ENCODE measurements at regions not wholly inside any gene's neighbourhood (a gene's known extent, or its start where the extent isn't known, plus 50 kb on each side); places are given as distances from the start of the nearest gene placed in this dataset.

DNA sequence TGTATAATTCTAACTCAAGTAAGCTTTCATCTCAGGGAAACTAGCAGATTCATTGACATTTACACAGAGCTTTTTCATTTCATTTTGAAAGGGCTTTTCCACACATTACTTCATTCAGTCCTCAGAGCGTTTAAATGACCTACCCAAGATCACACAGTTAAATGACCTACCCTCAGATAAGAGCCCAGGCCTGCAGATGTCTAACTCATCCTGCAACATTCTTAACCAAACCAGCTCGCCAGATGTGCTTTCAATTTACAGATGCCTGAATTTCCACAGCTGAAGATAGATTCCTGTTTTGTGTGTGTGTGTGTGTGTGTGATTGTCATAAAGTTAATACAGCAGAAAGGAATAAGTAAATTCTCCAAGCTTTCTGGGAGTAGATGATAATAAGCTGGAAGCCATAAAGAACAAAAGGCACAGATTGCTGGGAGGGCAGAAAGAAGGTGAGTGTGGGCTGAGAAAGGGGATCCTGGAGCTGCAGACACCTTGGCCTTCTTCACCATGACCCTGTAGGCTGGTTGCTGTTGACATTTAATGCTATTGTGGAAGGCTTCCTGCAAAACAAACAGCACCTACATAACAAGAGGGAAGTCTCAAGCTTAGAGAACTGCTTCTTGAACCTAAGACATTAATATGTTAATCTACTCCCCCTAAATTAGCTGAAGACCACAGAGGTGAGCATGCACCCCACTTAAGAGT is 489.7 kb upstream of the CELF2 start:
- TF ChIP-seq, protein P1, sequence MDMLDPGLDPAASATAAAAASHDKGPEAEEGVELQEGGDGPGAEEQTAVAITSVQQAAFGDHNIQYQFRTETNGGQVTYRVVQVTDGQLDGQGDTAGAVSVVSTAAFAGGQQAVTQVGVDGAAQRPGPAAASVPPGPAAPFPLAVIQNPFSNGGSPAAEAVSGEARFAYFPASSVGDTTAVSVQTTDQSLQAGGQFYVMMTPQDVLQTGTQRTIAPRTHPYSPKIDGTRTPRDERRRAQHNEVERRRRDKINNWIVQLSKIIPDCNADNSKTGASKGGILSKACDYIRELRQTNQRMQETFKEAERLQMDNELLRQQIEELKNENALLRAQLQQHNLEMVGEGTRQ (IDR thresholded peaks at IDR 0.05; ENCODE audit: low read depth, low read length): no peak
- TF ChIP-seq, protein P2, sequence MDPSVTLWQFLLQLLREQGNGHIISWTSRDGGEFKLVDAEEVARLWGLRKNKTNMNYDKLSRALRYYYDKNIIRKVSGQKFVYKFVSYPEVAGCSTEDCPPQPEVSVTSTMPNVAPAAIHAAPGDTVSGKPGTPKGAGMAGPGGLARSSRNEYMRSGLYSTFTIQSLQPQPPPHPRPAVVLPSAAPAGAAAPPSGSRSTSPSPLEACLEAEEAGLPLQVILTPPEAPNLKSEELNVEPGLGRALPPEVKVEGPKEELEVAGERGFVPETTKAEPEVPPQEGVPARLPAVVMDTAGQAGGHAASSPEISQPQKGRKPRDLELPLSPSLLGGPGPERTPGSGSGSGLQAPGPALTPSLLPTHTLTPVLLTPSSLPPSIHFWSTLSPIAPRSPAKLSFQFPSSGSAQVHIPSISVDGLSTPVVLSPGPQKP (IDR thresholded peaks at IDR 0.05; ENCODE audit: borderline replicate concordance, low read depth, low read length): no peak
- TF ChIP-seq BHLHE40 (IDR thresholded peaks at IDR 0.05; ENCODE audit: low read depth, low read length) (no peak), MXI1 (IDR thresholded peaks at IDR 0.05; ENCODE audit: borderline replicate concordance, low read depth, low read length) (no peak), CHD1 (IDR thresholded peaks at IDR 0.05; ENCODE audit: low read depth, low read length) (no peak), SMC3 (IDR thresholded peaks at IDR 0.05; ENCODE audit: low read depth, low read length) (no peak), RCOR1 (IDR thresholded peaks at IDR 0.05; ENCODE audit: insufficient replicate concordance, low read length) (no peak), NFE2L2 (IDR thresholded peaks at IDR 0.05; ENCODE audit: low read depth, low read length) (no peak), POLR2A (IDR thresholded peaks at IDR 0.05; ENCODE audit: low read depth, low read length) (no peak), FOS (IDR thresholded peaks at IDR 0.05; ENCODE audit: low read depth, low read length) (no peak), MAZ (IDR thresholded peaks at IDR 0.05; ENCODE audit: borderline replicate concordance, low read depth, low read length) (no peak), CEBPB (IDR thresholded peaks at IDR 0.05; ENCODE audit: low read depth, low read length) (no peak), RAD21 (IDR thresholded peaks at IDR 0.05; ENCODE audit: low read length) (no peak), MAFK (IDR thresholded peaks at IDR 0.05; ENCODE audit: low read depth, low read length) (no peak)
- TF ChIP-seq, protein P3, sequence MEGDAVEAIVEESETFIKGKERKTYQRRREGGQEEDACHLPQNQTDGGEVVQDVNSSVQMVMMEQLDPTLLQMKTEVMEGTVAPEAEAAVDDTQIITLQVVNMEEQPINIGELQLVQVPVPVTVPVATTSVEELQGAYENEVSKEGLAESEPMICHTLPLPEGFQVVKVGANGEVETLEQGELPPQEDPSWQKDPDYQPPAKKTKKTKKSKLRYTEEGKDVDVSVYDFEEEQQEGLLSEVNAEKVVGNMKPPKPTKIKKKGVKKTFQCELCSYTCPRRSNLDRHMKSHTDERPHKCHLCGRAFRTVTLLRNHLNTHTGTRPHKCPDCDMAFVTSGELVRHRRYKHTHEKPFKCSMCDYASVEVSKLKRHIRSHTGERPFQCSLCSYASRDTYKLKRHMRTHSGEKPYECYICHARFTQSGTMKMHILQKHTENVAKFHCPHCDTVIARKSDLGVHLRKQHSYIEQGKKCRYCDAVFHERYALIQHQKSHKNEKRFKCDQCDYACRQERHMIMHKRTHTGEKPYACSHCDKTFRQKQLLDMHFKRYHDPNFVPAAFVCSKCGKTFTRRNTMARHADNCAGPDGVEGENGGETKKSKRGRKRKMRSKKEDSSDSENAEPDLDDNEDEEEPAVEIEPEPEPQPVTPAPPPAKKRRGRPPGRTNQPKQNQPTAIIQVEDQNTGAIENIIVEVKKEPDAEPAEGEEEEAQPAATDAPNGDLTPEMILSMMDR (conservative IDR thresholded peaks at IDR 0.05; ENCODE audit: low read depth, low read length): no peak
- in situ Hi-C loops (cut with MboI; ENCODE audit: low sequenced_read_pairs) (no loop called here), dilution Hi-C loops (cut with HindIII; ENCODE audit: low sequenced_read_pairs, unreplicated experiment) (no loop called here), intact Hi-C loops (cut with micrococcal nuclease) (no loop called here)
- Histone ChIP-seq H2AK9ac (replicated peaks; ENCODE audit: low read depth, low read length, poor library complexity) (no peak overlapping the region), H2AK5ac (ENCODE audit: low read depth, low read length) (0 out of 2 replicates have a peak overlapping the region, but pooled peaks have one; percentile 10), H3K9ac (ENCODE audit: low read depth, low read length) (no peak overlapping the region), H3K27me3 (ENCODE audit: control insufficient read depth, insufficient read depth, low read length) (no peaks in the 10 kb centered on the region), H4K91ac (ENCODE audit: insufficient read depth, low read depth, low read length) (peak overlapping the region; percentile 55), H2AFZ (replicated peaks; ENCODE audit: low read length, poor library complexity) (peak overlapping the region; percentile 26), H3K56ac (ENCODE audit: extremely low read depth, insufficient read depth, low read length) (no peak overlapping the region; the same call in 1 of the 2 replicates), H3K4ac (ENCODE audit: low read depth, low read length) (peak overlapping the region; percentile 34; the same call in 1 of the 2 replicates), H2BK20ac (ENCODE audit: low read depth, low read length) (peak overlapping the region; percentile 26), H3K9me3 (ENCODE audit: control insufficient read depth, insufficient read depth, low read length) (no peaks in the 10 kb centered on the region), H3K36me3 (ENCODE audit: control insufficient read depth, insufficient read depth, low read length) (no peaks in the 10 kb centered on the region), H4K8ac (ENCODE audit: low read depth in 2 of 2, low read length in 2 of 2) (peak overlapping the region in 1 of 2 experiments; percentile 37; a peak in 1 of 4 replicates), H2BK120ac (ENCODE audit: low read depth, low read length) (peak overlapping the region; percentile 7; the same call in 1 of the 2 replicates), H3K4me2 (ENCODE audit: low read depth, low read length) (no peak overlapping the region), H3K4me1 (ENCODE audit: control insufficient read depth, insufficient read depth, low read length) (peaks cover 6% of the 10 kb centered on the region; the same call in 1 of the 2 replicates), H3K27ac (ENCODE audit: insufficient read depth, low read length) (no peak overlapping the region), H3K14ac (replicated peaks; ENCODE audit: low read depth, low read length) (no peak overlapping the region; the same call in 1 of the 2 replicates), H2BK5ac (ENCODE audit: low read depth, low read length, poor library complexity, severe bottlenecking) (no peak overlapping the region), H4K5ac (ENCODE audit: low read depth, low read length) (0 out of 2 replicates have a peak overlapping the region, but pooled peaks have one; percentile 58), H3K9me1 (ENCODE audit: insufficient read depth, low read length) (no peaks in the 10 kb centered on the region), H3K4me3 (ENCODE audit: insufficient read depth, low read depth, low read length) (no peak overlapping the region), H4K20me1 (ENCODE audit: insufficient read depth, low read length) (no peaks in the 10 kb centered on the region), H2BK15ac (ENCODE audit: low read depth, low read length) (no peak overlapping the region), H3K23ac (ENCODE audit: low read depth, low read length) (peak overlapping the region; percentile 0; the same call in 1 of the 2 replicates), H3K18ac (ENCODE audit: low read depth, low read length) (peak overlapping the region; percentile 82), H3K79me1 (ENCODE audit: low read depth in 1 of 2, low read length in 2 of 2) (no peaks in the 10 kb centered on the region)
- WGBS, 2 experiments (ENCODE audit: extremely low coverage in 2 of 2, insufficient read length in 1 of 2): no CpG with 5 or more reads among the region's 2 CpGs
- ATAC-seq (ENCODE audit: low read depth): no peak
- BruUV-seq (replicated peaks): no TSS peak
- ChIA-PET CTCF (no interaction called here), POLR2A (ENCODE audit: unreplicated experiment) (no interaction called here)
- DNase-seq: no peak

Measured in IMR-90 (cell line).